ENCODE measurements at regions not wholly inside any gene's neighbourhood (a gene's known extent, or its start where the extent isn't known, plus 50 kb on each side); places are given as distances from the start of the nearest gene placed in this dataset.

- no peaks in the 10 kb centered on the region for H3K27me3 ChIP-seq (ENCODE audit: control insufficient read depth in 2 of 2, insufficient read depth in 2 of 2, low read length in 2 of 2)
- no peak overlapping the region for H2AFZ ChIP-seq (ENCODE audit: low read depth, low read length)
- H3K4me2 ChIP-seq (ENCODE audit: insufficient read depth, low read length), result no peak overlapping the region
- no peaks in the 10 kb centered on the region for H3K9me3 ChIP-seq (replicated peaks; ENCODE audit: control insufficient read depth, insufficient read depth, low read length)
- no peaks in the 10 kb centered on the region for H3K36me3 ChIP-seq (ENCODE audit: control insufficient read depth in 2 of 2, extremely low read depth in 1 of 2, insufficient read depth in 2 of 2, low read length in 2 of 2)
- H3K27ac ChIP-seq (ENCODE audit: insufficient read depth, low read depth, low read length), result no peak overlapping the region
- TF ChIP-seq POLR2AphosphoS5 (IDR thresholded peaks at IDR 0.05; ENCODE audit: insufficient read depth, low read depth, low read length) (no peak), FOS (IDR thresholded peaks at IDR 0.05; ENCODE audit: borderline replicate concordance, insufficient read depth, low read length) (no peak)
- DNase-seq (ENCODE audit: low read depth, low spot score), result no peak
- FAIRE-seq, result no peak
- H4K20me1 ChIP-seq (replicated peaks; ENCODE audit: control insufficient read depth, extremely low read depth, insufficient read depth, low read length), result no peaks in the 10 kb centered on the region
- no peaks in the 10 kb centered on the region for H3K79me2 ChIP-seq (ENCODE audit: control insufficient read depth, insufficient read depth, low read length)
- H3K4me3 ChIP-seq (replicated peaks in 1 of 3; ENCODE audit: insufficient read depth in 1 of 3, low read depth in 1 of 3, low read length in 3 of 3), result no peak overlapping the region
- no peaks in the 10 kb centered on the region for H3K4me1 ChIP-seq (ENCODE audit: control insufficient read depth, extremely low read depth, insufficient read depth, low read length)
- ChIA-PET POLR2A (no interaction called here), CTCF (no interaction called here)
- dilution Hi-C loops (cut with MboI; ENCODE audit: extremely low pct_ligation_motif_present, low sequenced_read_pairs), result no loop called here
- intact Hi-C loops (cut with micrococcal nuclease), result no loop called here
- no peaks in the 10 kb centered on the region for H3K9me1 ChIP-seq (replicated peaks; ENCODE audit: control insufficient read depth, extremely low read depth, insufficient read depth, low read length)
- no peak overlapping the region for H3K9ac ChIP-seq (replicated peaks; ENCODE audit: extremely low read depth, insufficient read depth, low read length)
- no TSS peak for BruUV-seq (replicated peaks)
Observed at GRCh38 chr13:55007681-55008080, 1979.1 kb downstream of the OLFM4 start.

GRCh38 chr13:55013051-55013450 lies 1984.4 kb downstream of the OLFM4 start:
- FAIRE-seq, result no peak
- H3K9ac ChIP-seq (replicated peaks; ENCODE audit: extremely low read depth, insufficient read depth, low read length), result no peak overlapping the region
- ChIA-PET POLR2A (no interaction called here), CTCF (no interaction called here)
- no peak overlapping the region for H3K27ac ChIP-seq (ENCODE audit: insufficient read depth, low read depth, low read length)
- BruUV-seq (replicated peaks), result no TSS peak
- H3K4me1 ChIP-seq (ENCODE audit: control insufficient read depth, extremely low read depth, insufficient read depth, low read length), result no peaks in the 10 kb centered on the region
- no peak for DNase-seq (ENCODE audit: low read depth, low spot score)
- H3K4me2 ChIP-seq (ENCODE audit: insufficient read depth, low read length), result no peak overlapping the region
- H3K79me2 ChIP-seq (ENCODE audit: control insufficient read depth, insufficient read depth, low read length), result no peaks in the 10 kb centered on the region
- H4K20me1 ChIP-seq (replicated peaks; ENCODE audit: control insufficient read depth, extremely low read depth, insufficient read depth, low read length), result no peaks in the 10 kb centered on the region
- dilution Hi-C loops (cut with MboI; ENCODE audit: extremely low pct_ligation_motif_present, low sequenced_read_pairs) (no loop called here), intact Hi-C loops (cut with micrococcal nuclease) (no loop called here)
- H3K9me1 ChIP-seq (replicated peaks; ENCODE audit: control insufficient read depth, extremely low read depth, insufficient read depth, low read length), result no peaks in the 10 kb centered on the region
- H3K4me3 ChIP-seq (replicated peaks in 1 of 3; ENCODE audit: insufficient read depth in 1 of 3, low read depth in 1 of 3, low read length in 3 of 3), result no peak overlapping the region
- no peaks in the 10 kb centered on the region for H3K36me3 ChIP-seq (ENCODE audit: control insufficient read depth in 2 of 2, extremely low read depth in 1 of 2, insufficient read depth in 2 of 2, low read length in 2 of 2)
- H2AFZ ChIP-seq (ENCODE audit: low read depth, low read length), result no peak overlapping the region
- H3K9me3 ChIP-seq (replicated peaks; ENCODE audit: control insufficient read depth, insufficient read depth, low read length), result peaks cover 2% of the 10 kb centered on the region
- no peaks in the 10 kb centered on the region for H3K27me3 ChIP-seq (ENCODE audit: control insufficient read depth in 2 of 2, insufficient read depth in 2 of 2, low read length in 2 of 2)
- TF ChIP-seq MYC (IDR thresholded peaks at IDR 0.05; ENCODE audit: low read depth, low read length) (no peak), POLR2A (IDR thresholded peaks at IDR 0.05; ENCODE audit: low read depth, low read length) (no peak), GATA2 (IDR thresholded peaks at IDR 0.05; ENCODE audit: insufficient read depth, insufficient read length, low read depth, low read length) (no peak)
